ENCODE measurements at regions not wholly inside any gene's neighbourhood (a gene's known extent, or its start where the extent isn't known, plus 50 kb on each side); places are given as distances from the start of the nearest gene placed in this dataset.
"Not testable (repeated sequence)": the region's sequence is repeated elsewhere in the genome, so short reads cannot be mapped to it uniquely, and the experiment has no call there.

- TF ChIP-seq, protein P1, sequence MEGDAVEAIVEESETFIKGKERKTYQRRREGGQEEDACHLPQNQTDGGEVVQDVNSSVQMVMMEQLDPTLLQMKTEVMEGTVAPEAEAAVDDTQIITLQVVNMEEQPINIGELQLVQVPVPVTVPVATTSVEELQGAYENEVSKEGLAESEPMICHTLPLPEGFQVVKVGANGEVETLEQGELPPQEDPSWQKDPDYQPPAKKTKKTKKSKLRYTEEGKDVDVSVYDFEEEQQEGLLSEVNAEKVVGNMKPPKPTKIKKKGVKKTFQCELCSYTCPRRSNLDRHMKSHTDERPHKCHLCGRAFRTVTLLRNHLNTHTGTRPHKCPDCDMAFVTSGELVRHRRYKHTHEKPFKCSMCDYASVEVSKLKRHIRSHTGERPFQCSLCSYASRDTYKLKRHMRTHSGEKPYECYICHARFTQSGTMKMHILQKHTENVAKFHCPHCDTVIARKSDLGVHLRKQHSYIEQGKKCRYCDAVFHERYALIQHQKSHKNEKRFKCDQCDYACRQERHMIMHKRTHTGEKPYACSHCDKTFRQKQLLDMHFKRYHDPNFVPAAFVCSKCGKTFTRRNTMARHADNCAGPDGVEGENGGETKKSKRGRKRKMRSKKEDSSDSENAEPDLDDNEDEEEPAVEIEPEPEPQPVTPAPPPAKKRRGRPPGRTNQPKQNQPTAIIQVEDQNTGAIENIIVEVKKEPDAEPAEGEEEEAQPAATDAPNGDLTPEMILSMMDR (IDR thresholded peaks at IDR 0.05) = no peak
- DNase-seq (ENCODE audit: low spot score) = no peak
- no peak for ATAC-seq (ENCODE audit: low FRiP score)
These were observed 126.7 kb upstream of the ZWINT start for GRCh38 chr10:56487746-56488145.

- TF ChIP-seq, protein P1 (IDR thresholded peaks at IDR 0.05) = no peak
- no peak for ATAC-seq (ENCODE audit: low FRiP score)
These were observed 120.5 kb upstream of the ZWINT start for GRCh38 chr10:56481521-56482091.

GRCh38 chr10:56472978-56473377 lies 111.9 kb upstream of the ZWINT start:
- ATAC-seq (ENCODE audit: low FRiP score) (no peak), DNase-seq (ENCODE audit: low spot score) (no peak)
- TF ChIP-seq, protein P1 (IDR thresholded peaks at IDR 0.05) = no peak

More at GRCh38 chr10:56481521-56482091, 120.5 kb upstream of the ZWINT start:
- no peak for DNase-seq (ENCODE audit: low spot score)

DNA sequence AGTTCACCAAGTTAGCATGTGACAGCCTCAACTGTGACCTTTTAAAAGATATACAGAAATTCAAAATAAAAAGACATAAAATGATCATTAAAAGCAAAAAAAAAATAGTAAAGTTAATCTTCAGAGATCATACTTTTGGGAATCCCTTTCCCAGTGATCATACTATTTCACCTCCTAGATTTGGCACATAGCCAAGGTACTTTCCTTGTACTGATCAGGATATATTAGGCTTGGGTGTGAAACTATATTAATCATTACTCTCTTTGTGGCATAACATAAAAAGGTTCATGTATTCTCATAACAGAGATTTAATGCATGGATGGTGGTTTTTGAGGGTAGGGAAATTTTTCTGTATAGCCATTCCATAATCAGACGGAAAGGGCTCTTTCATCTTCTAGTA lies 109.6 kb upstream of the ZWINT start:
- ATAC-seq (ENCODE audit: low FRiP score) = no peak
- no peak for DNase-seq (ENCODE audit: low spot score)
- TF ChIP-seq, protein P1 (IDR thresholded peaks at IDR 0.05) = no peak

GRCh38 chr10:56469482-56469881 lies 108.4 kb upstream of the ZWINT start:
- TF ChIP-seq, protein P1 (IDR thresholded peaks at IDR 0.05) = no peak
- ATAC-seq (ENCODE audit: low FRiP score) (no peak), DNase-seq (ENCODE audit: low spot score) (no peak)

DNA sequence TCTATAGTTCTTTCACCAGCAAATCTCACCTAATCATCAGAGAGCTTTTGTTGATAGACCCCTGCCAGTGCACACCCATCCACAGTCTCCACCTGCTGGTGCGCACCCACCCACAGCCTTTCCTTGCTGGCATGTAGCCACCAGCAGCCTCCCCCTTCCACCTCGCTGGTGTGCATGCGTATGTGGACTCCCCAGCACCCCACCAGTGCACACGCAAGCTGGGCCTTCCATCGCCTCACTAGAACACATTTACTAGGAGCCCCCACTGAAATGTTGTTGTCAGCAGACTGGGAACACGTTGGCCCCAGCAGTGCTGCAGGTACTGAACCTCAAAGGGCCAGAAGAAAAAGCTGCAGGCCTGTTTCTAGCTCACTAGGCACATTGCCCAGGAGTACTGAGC lies 104.9 kb upstream of the ZWINT start:
- TF ChIP-seq, protein P1 (IDR thresholded peaks at IDR 0.05) = no peak
- no peak for ATAC-seq (ENCODE audit: low FRiP score)
- no peak for DNase-seq (ENCODE audit: low spot score)

DNA sequence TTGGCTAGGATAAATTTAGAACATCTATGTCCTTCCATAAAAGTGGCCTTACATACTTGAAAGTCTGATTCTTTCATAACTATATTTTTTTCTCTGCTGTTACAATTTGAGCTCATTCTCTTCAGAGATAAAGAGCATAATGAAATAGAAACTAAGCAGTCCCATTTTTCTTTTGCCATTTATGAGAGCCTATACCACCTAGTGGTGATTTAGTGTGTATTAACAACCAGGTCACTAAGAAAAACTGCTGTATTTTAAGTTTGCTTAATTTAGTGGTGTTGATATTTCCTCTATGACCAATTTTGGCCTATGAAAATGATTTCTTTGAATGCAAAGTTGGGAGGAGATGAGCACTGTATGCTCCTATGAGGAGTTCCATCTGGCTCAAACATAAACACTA lies 88.7 kb upstream of the ZWINT start:
- TF ChIP-seq, protein P1 (IDR thresholded peaks at IDR 0.05) = no peak
- ATAC-seq (ENCODE audit: low FRiP score) = no peak
- DNase-seq (ENCODE audit: low spot score) = no peak

- not testable (repeated sequence) for DNase-seq (ENCODE audit: low spot score); ATAC-seq (ENCODE audit: low FRiP score)
These were observed 86.6 kb upstream of the ZWINT start for GRCh38 chr10:56447613-56448012.

- DNase-seq (ENCODE audit: low spot score); ATAC-seq (ENCODE audit: low FRiP score): not testable (repeated sequence)
These were observed 80.3 kb upstream of the ZWINT start for GRCh38 chr10:56441337-56441736.
